Ovary (tissue), 3 donors: ENCODE measurements at regions not wholly inside any gene's neighbourhood (a gene's known extent, or its start where the extent isn't known, plus 50 kb on each side); places are given as distances from the start of the nearest gene placed in this dataset.

Experiments used
- CTCF ChIP-seq, 3 donors: fragments of 450-650 bp in 2 of 3; fragments of 200-600 bp in 1 of 3; IDR thresholded peaks; one replicate each; pipeline versions ENCODE4 v1.5.1 to v1.8.0; 2016 to 2022; ENCODE audit warnings: antibody characterized with exemption in 3 of 3, mild to moderate bottlenecking in 1 of 3
- POLR2A ChIP-seq: fragments of 450-650 bp; IDR thresholded peaks from one replicate; pipeline ENCODE4 v1.6.1; 2017; ENCODE audit warnings: antibody characterized with exemption, mild to moderate bottlenecking, moderate library complexity
- donor health status: DM: no; HTN: no; CAD: no.

GRCh38 chr3:101148001-101148400, 154.8 kb upstream of the ABI3BP start:
- TF ChIP-seq CTCF (IDR thresholded peaks at IDR 0.05) = no peak
- TF ChIP-seq POLR2A = no peak
